ENCODE measurements at regions not wholly inside any gene's neighbourhood (a gene's known extent, or its start where the extent isn't known, plus 50 kb on each side); places are given as distances from the start of the nearest gene placed in this dataset.
A peak's percentile ranks its signal among the peaks of the same experiment; 100 is the strongest.
"Not testable (repeated sequence)": the region's sequence is repeated elsewhere in the genome, so short reads cannot be mapped to it uniquely, and the experiment has no call there.

GRCh38 chr5:102154791-102155605 is 141.1 kb downstream of the SLCO4C1 start:
- CTCF ChIA-PET, result interaction anchor here (1.0 kb wide), 1 partner anchor 213 kb away, joined by 3 read pairs; no protein-coding TSS in a partner anchor
- peak; percentile 21 for DNase-seq
- not testable (repeated sequence) for H3K9me3 Mint-ChIP-seq, H3K27ac Mint-ChIP-seq, H3K36me3 Mint-ChIP-seq, H3K4me1 Mint-ChIP-seq, H3K27me3 Mint-ChIP-seq
- peak overlapping the region; percentile 33 for H3K4me3 Mint-ChIP-seq

GRCh38 chr5:102154291-102154690 is 141.8 kb downstream of the SLCO4C1 start:
- CTCF ChIA-PET, result interaction anchor here (1.0 kb wide), 1 partner anchor 212 kb away, joined by 3 read pairs; no protein-coding TSS in a partner anchor
- H3K27me3 Mint-ChIP-seq, result no peaks in the 10 kb centered on the region
- no peaks in the 10 kb centered on the region for H3K36me3 Mint-ChIP-seq
- peak overlapping the region; percentile 35 for H3K4me3 Mint-ChIP-seq
- no peak overlapping the region for H3K27ac Mint-ChIP-seq
- H3K4me1 Mint-ChIP-seq, result no peaks in the 10 kb centered on the region
- no peak for DNase-seq
- H3K9me3 Mint-ChIP-seq, result no peaks in the 10 kb centered on the region

GRCh38 chr5:102153003-102153759 is 142.9 kb downstream of the SLCO4C1 start:
- Mint-ChIP-seq H3K4me1 (no peaks in the 10 kb centered on the region), H3K9me3 (no peaks in the 10 kb centered on the region), H3K36me3 (no peaks in the 10 kb centered on the region), H3K4me3 (no peak overlapping the region), H3K27me3 (no peaks in the 10 kb centered on the region), H3K27ac (no peak overlapping the region)
- DNase-seq, result no peak
- CTCF ChIA-PET, result interaction anchor here (0.6 kb wide), 1 partner anchor 303 kb away, joined by 3 read pairs; no protein-coding TSS in a partner anchor

GRCh38 chr5:102139029-102139428 is 157.1 kb downstream of the SLCO4C1 start:
- no peak for DNase-seq
- no peaks in the 10 kb centered on the region for H3K36me3 Mint-ChIP-seq
- no peaks in the 10 kb centered on the region for H3K9me3 Mint-ChIP-seq
- no peaks in the 10 kb centered on the region for H3K4me1 Mint-ChIP-seq
- no peak overlapping the region for H3K27ac Mint-ChIP-seq
- CTCF ChIA-PET, result no interaction called here
- H3K4me3 Mint-ChIP-seq, result no peak overlapping the region
- no peaks in the 10 kb centered on the region for H3K27me3 Mint-ChIP-seq

- Mint-ChIP-seq H3K27me3 (no peaks in the 10 kb centered on the region), H3K36me3 (no peaks in the 10 kb centered on the region), H3K4me3 (no peak overlapping the region), H3K27ac (no peak overlapping the region), H3K4me1 (no peaks in the 10 kb centered on the region), H3K9me3 (no peaks in the 10 kb centered on the region)
- CTCF ChIA-PET, result no interaction called here
- DNase-seq, result no peak
These were observed 157.8 kb downstream of the SLCO4C1 start for GRCh38 chr5:102138243-102138653.

- no peak overlapping the region for H3K27ac Mint-ChIP-seq
- no peaks in the 10 kb centered on the region for H3K27me3 Mint-ChIP-seq
- CTCF ChIA-PET, result no interaction called here
- H3K4me1 Mint-ChIP-seq, result no peaks in the 10 kb centered on the region
- no peak for DNase-seq
- no peak overlapping the region for H3K4me3 Mint-ChIP-seq
- H3K9me3 Mint-ChIP-seq, result peaks cover 3% of the 10 kb centered on the region
- no peaks in the 10 kb centered on the region for H3K36me3 Mint-ChIP-seq
These were observed 165.2 kb downstream of the SLCO4C1 start for GRCh38 chr5:102130890-102131289.

GRCh38 chr5:102130386-102130785 is 165.7 kb downstream of the SLCO4C1 start:
- Mint-ChIP-seq H3K27me3 (no peaks in the 10 kb centered on the region), H3K36me3 (no peaks in the 10 kb centered on the region), H3K27ac (no peak overlapping the region), H3K4me1 (no peaks in the 10 kb centered on the region), H3K9me3 (peaks cover 3% of the 10 kb centered on the region), H3K4me3 (no peak overlapping the region)
- CTCF ChIA-PET, result no interaction called here
- DNase-seq, result no peak

GRCh38 chr5:102119252-102119651 is 176.8 kb downstream of the SLCO4C1 start:
- CTCF ChIA-PET, result interaction anchor here (1.2 kb wide), 1 partner anchor 8 kb away, joined by 4 read pairs; no protein-coding TSS in a partner anchor
- Mint-ChIP-seq H3K36me3 (no peaks in the 10 kb centered on the region), H3K27ac (no peak overlapping the region), H3K4me1 (no peaks in the 10 kb centered on the region), H3K9me3 (no peaks in the 10 kb centered on the region), H3K27me3 (no peaks in the 10 kb centered on the region), H3K4me3 (no peak overlapping the region)
- DNase-seq, result no peak

- H3K4me3 Mint-ChIP-seq, result no peak overlapping the region
- H3K9me3 Mint-ChIP-seq, result peaks cover 2% of the 10 kb centered on the region
- H3K27me3 Mint-ChIP-seq, result no peaks in the 10 kb centered on the region
- CTCF ChIA-PET, result no interaction called here
- no peak for DNase-seq
- H3K36me3 Mint-ChIP-seq, result no peaks in the 10 kb centered on the region
- no peaks in the 10 kb centered on the region for H3K4me1 Mint-ChIP-seq
- no peak overlapping the region for H3K27ac Mint-ChIP-seq
These were observed 180.3 kb downstream of the SLCO4C1 start for GRCh38 chr5:102115736-102116135.

GRCh38 chr5:102114525-102115069 is 181.5 kb downstream of the SLCO4C1 start:
- H3K27me3 Mint-ChIP-seq, result no peaks in the 10 kb centered on the region
- no peak overlapping the region for H3K4me3 Mint-ChIP-seq
- no peaks in the 10 kb centered on the region for H3K36me3 Mint-ChIP-seq
- no peaks in the 10 kb centered on the region for H3K4me1 Mint-ChIP-seq
- no peak for DNase-seq
- CTCF ChIA-PET, result no interaction called here
- peaks cover 3% of the 10 kb centered on the region for H3K9me3 Mint-ChIP-seq
- H3K27ac Mint-ChIP-seq, result no peak overlapping the region

- H3K27me3 Mint-ChIP-seq, result no peaks in the 10 kb centered on the region
- H3K27ac Mint-ChIP-seq, result no peak overlapping the region
- H3K9me3 Mint-ChIP-seq, result peaks cover 3% of the 10 kb centered on the region
- H3K4me3 Mint-ChIP-seq, result no peak overlapping the region
- no peak for DNase-seq
- H3K4me1 Mint-ChIP-seq, result no peaks in the 10 kb centered on the region
- no peaks in the 10 kb centered on the region for H3K36me3 Mint-ChIP-seq
- CTCF ChIA-PET, result no interaction called here
These were observed 188.2 kb downstream of the SLCO4C1 start for GRCh38 chr5:102107865-102108264.

GRCh38 chr5:102106599-102106998 is 189.5 kb downstream of the SLCO4C1 start:
- no peak for DNase-seq
- H3K4me1 Mint-ChIP-seq, result no peaks in the 10 kb centered on the region
- H3K27ac Mint-ChIP-seq, result no peak overlapping the region
- CTCF ChIA-PET, result no interaction called here
- no peaks in the 10 kb centered on the region for H3K27me3 Mint-ChIP-seq
- no peak overlapping the region for H3K4me3 Mint-ChIP-seq
- peaks cover 3% of the 10 kb centered on the region for H3K9me3 Mint-ChIP-seq
- H3K36me3 Mint-ChIP-seq, result no peaks in the 10 kb centered on the region

GRCh38 chr5:102099766-102100331 is 196.2 kb downstream of the SLCO4C1 start:
- Mint-ChIP-seq H3K4me1 (no peaks in the 10 kb centered on the region), H3K27me3 (no peaks in the 10 kb centered on the region), H3K36me3 (no peaks in the 10 kb centered on the region), H3K9me3 (no peaks in the 10 kb centered on the region), H3K4me3 (no peak overlapping the region), H3K27ac (no peak overlapping the region)
- CTCF ChIA-PET, result no interaction called here
- no peak for DNase-seq

GRCh38 chr5:102099083-102099482 is 197.0 kb downstream of the SLCO4C1 start:
- H3K9me3 Mint-ChIP-seq, H3K4me1 Mint-ChIP-seq, H3K36me3 Mint-ChIP-seq, H3K27me3 Mint-ChIP-seq, CTCF ChIA-PET, H3K4me3 Mint-ChIP-seq, DNase-seq, H3K27ac Mint-ChIP-seq: not testable (repeated sequence)
